Activated naive CD4-positive, alpha-beta T cell treated with anti-CD3 and anti-CD28 coated beads, Interleukin-2, amount 50 U/mL, for 24 hours (primary cell): ENCODE measurements at regions not wholly inside any gene's neighbourhood (a gene's known extent, or its start where the extent isn't known, plus 50 kb on each side); places are given as distances from the start of the nearest gene placed in this dataset.

Experiments
- H3K27ac Mint-ChIP-seq: one replicate; pipeline ENCODE4 v1.8.0; 2021; ENCODE audit warnings: mild to moderate bottlenecking, mixed read lengths
- H3K27me3 Mint-ChIP-seq: one replicate; pipeline ENCODE4 v1.8.0; 2021; ENCODE audit warnings: mixed read lengths
- H3K36me3 Mint-ChIP-seq: one replicate; pipeline ENCODE4 v1.8.0; 2021; ENCODE audit warnings: mixed read lengths
- H3K4me1 Mint-ChIP-seq: one replicate; pipeline ENCODE4 v1.8.0; 2021; ENCODE audit warnings: mixed read lengths
- H3K4me3 Mint-ChIP-seq: one replicate; pipeline ENCODE4 v1.8.0; 2021; ENCODE audit warnings: mild to moderate bottlenecking, mixed read lengths
- H3K9me3 Mint-ChIP-seq: one replicate; pipeline ENCODE4 v1.8.0; 2021; ENCODE audit warnings: mixed read lengths

DNA sequence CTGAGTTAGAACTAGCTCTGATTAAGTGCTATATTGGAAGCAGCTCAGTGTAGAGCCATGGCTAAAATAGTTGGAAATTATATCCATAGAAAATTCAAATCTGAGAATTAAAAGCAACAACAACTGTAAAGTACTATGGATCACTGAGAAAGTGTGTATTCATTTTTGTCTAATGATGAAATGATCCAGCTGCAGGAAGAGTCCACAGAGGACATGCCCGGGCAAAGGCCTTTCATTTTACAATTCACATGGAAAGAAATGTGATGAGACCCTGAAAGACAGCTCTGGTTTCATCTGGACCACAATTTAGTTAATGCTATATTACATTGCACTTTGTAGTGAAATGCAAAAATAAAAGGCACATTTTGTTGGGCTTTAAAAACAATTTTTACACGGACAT is 196.8 kb upstream of the FAT1 start:
- Mint-ChIP-seq H3K27me3 (no peaks in the 10 kb centered on the region), H3K27ac (no peak overlapping the region), H3K4me3 (no peak overlapping the region), H3K9me3 (peaks cover 9% of the 10 kb centered on the region), H3K4me1 (no peaks in the 10 kb centered on the region), H3K36me3 (no peaks in the 10 kb centered on the region)

DNA sequence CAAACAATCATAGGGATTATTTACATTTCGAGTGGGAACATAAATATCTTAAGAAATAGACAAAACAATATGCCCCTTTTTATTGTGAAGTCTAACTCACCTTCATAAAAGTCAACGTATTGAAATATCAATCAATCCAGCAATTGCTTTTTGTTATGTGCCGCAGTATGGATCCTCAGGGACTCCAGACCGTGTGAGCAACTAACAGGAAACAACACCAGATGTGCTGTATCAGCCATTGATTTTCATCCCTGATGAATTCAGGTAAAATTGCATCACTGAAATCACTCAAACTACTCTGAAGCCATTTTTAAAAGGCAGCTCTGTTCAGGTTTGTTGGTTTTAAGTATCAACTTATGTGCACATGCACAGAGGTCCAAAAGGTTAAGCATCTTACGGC is 197.3 kb upstream of the FAT1 start:
- peaks cover 9% of the 10 kb centered on the region for H3K9me3 Mint-ChIP-seq
- no peaks in the 10 kb centered on the region for H3K36me3 Mint-ChIP-seq
- no peaks in the 10 kb centered on the region for H3K4me1 Mint-ChIP-seq
- H3K4me3 Mint-ChIP-seq, result no peak overlapping the region
- no peak overlapping the region for H3K27ac Mint-ChIP-seq
- H3K27me3 Mint-ChIP-seq, result no peaks in the 10 kb centered on the region

DNA sequence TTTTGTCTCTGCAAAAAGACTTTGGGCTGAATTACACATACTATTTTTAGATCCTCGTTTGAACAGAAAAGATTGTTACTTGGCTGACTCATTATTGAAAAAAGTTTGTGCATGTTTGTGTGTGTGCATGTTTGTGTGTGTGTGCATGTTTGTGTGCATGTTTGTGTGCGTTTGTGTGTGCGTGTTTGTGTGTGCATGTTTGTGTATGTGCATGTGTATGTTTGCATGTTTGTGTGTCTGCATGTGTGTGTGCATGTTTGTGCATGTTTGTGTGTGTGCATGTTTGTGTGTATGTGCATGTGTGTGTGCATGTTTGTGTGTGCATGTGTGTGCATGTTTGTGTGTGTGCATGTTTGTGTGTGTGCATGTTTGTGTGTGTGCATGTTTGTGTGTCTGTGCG is 201.1 kb upstream of the FAT1 start:
- Mint-ChIP-seq H3K27ac (no peak overlapping the region), H3K4me1 (no peaks in the 10 kb centered on the region), H3K27me3 (peaks cover 1% of the 10 kb centered on the region), H3K9me3 (no peaks in the 10 kb centered on the region), H3K36me3 (no peaks in the 10 kb centered on the region), H3K4me3 (no peak overlapping the region)

DNA sequence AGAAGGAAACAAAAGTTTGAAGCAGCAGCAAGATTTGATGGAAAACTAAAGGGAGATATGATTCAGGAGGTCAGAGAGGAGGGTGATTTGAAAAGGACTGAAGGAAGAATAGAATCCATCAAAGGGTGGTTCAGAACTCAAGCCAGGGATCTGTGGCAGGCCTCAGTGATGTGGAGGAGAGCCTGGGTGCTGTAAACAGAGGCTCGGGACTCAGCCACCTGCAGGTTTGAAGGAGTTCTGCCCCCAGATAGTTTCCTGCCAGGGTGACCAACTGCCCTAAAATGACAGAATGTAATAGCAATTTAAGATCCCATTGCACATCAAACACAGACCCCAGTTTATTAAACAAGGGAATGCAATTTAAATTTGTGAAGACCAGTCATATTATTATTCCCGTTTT is 204.0 kb upstream of the FAT1 start:
- Mint-ChIP-seq H3K4me3 (no peak overlapping the region), H3K27ac (no peak overlapping the region), H3K9me3 (peaks cover 8% of the 10 kb centered on the region), H3K27me3 (peaks cover 1% of the 10 kb centered on the region), H3K4me1 (no peaks in the 10 kb centered on the region), H3K36me3 (peaks cover 2% of the 10 kb centered on the region)

DNA sequence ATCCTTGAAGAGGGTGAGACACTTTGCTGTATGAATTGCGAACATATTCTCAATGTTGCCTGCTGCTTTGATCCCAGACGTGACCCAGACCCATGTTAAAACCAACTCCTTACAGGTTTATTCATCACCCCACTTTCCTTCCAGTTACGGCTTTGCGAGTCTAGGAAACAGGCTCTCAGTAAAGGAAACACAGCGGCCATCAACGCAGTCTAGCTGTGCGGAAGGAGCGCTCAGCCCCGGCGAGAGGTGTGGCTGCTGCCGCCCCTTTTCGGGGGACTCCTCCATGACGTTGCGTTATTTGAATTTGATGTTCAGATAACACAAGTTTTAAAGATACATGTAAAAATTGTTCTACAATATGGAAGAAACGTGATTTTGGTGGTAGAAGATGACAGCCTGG is 206.4 kb upstream of the FAT1 start:
- H3K27me3 Mint-ChIP-seq, result peaks cover 1% of the 10 kb centered on the region
- H3K9me3 Mint-ChIP-seq, result peaks cover 8% of the 10 kb centered on the region
- no peaks in the 10 kb centered on the region for H3K4me1 Mint-ChIP-seq
- H3K4me3 Mint-ChIP-seq, result no peak overlapping the region
- H3K36me3 Mint-ChIP-seq, result peaks cover 2% of the 10 kb centered on the region
- H3K27ac Mint-ChIP-seq, result no peak overlapping the region

DNA sequence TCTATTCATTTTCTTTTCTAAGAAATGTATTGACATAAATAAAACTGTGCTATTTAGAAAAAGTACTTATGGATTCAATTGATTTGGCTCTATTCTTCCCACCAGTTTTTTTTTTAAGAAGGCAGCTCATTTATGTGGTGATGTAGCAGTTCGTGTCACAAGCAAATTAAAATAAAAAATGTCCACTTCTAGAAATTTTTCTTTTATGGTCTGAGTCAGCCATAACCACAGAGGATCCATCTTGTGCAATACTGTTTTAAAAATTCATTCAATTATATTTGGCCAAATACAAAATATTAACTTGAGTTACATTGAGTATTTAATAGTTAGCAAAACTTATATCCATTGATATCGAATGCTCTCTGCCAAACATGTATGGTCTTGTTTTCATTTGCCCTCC is 207.9 kb upstream of the FAT1 start:
- peaks cover 1% of the 10 kb centered on the region for H3K27me3 Mint-ChIP-seq
- H3K4me3 Mint-ChIP-seq, result no peak overlapping the region
- no peaks in the 10 kb centered on the region for H3K4me1 Mint-ChIP-seq
- peaks cover 8% of the 10 kb centered on the region for H3K9me3 Mint-ChIP-seq
- H3K27ac Mint-ChIP-seq, result no peak overlapping the region
- H3K36me3 Mint-ChIP-seq, result peaks cover 2% of the 10 kb centered on the region

DNA sequence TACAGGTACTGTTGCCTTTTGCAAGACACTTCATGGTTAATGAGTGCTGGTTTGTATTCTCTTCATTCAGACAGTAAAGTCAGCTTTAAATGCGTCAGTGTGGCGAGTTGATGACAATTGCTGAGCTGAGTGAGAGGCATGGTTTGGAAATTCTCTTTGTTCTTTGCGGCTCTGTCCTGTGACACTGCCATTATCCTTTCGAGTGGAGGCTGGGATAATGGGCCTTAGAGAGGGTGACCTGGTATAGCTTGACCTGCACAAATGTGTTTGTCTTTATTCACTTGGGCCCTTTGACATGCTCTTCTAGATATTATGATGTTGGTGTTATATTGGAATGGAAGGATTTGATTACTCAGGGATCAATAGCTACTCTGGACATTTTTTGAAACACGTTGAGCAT is 208.5 kb upstream of the FAT1 start:
- no peaks in the 10 kb centered on the region for H3K4me1 Mint-ChIP-seq

DNA sequence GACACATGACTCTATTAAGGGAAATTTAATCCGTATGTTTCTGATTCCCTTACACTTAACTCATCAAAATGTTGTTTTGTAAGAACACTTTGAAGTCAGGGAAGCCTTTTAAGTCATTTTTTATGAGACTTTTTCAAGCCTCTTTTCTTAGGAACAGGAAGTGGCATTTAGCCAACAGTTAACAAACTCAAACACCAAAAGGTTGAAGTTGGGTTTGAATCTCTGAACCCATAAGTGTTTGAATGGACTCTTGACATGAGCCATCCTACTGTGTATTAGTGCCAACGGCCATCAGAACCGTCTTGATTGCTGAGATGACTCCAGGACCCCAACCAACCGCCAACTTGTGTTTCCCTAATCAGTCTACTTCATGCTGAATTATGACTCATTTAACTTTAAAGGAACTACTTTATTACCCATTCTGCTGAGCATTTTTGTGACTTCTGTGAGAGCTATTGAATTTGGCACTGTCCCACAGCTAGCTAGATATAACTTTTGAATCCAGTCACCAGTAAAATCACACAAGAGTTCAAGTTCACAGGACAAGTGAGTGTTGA is 209.1 kb upstream of the FAT1 start:
- no peaks in the 10 kb centered on the region for H3K4me1 Mint-ChIP-seq
- no peak overlapping the region for H3K4me3 Mint-ChIP-seq
- H3K27ac Mint-ChIP-seq, result no peak overlapping the region
- H3K36me3 Mint-ChIP-seq, result peaks cover 2% of the 10 kb centered on the region
- H3K9me3 Mint-ChIP-seq, result peaks cover 8% of the 10 kb centered on the region
- H3K27me3 Mint-ChIP-seq, result no peaks in the 10 kb centered on the region

More for the DNA sequence above, 208.5 kb upstream of the FAT1 start:
- H3K4me3 Mint-ChIP-seq, result no peak overlapping the region
- H3K27ac Mint-ChIP-seq, result no peak overlapping the region
- H3K27me3 Mint-ChIP-seq, result peaks cover 1% of the 10 kb centered on the region
- peaks cover 8% of the 10 kb centered on the region for H3K9me3 Mint-ChIP-seq
- H3K36me3 Mint-ChIP-seq, result peaks cover 2% of the 10 kb centered on the region

DNA sequence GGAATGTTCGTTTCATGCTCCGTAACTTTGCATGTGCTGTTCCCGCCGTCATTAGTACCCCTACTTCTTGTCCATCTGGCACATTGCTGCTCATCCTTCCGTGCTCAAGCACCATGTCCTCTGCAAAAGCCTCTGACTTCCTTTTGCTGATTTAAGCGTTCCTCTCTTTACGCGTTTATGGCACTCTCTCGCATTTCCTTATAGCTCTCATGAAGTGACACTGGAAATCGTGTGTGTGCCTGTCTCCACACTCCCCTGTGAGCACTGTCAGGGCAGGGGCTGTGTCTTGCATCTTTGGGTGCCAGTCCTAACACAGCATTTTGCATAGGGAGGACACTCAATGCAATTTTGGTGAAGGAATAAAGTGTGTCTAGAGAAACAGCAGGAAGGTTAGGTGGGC is 210.6 kb upstream of the FAT1 start:
- H3K36me3 Mint-ChIP-seq, result peaks cover 2% of the 10 kb centered on the region
- H3K27me3 Mint-ChIP-seq, result no peaks in the 10 kb centered on the region
- H3K4me1 Mint-ChIP-seq, result no peaks in the 10 kb centered on the region
- peaks cover 8% of the 10 kb centered on the region for H3K9me3 Mint-ChIP-seq
- no peak overlapping the region for H3K27ac Mint-ChIP-seq
- no peak overlapping the region for H3K4me3 Mint-ChIP-seq

DNA sequence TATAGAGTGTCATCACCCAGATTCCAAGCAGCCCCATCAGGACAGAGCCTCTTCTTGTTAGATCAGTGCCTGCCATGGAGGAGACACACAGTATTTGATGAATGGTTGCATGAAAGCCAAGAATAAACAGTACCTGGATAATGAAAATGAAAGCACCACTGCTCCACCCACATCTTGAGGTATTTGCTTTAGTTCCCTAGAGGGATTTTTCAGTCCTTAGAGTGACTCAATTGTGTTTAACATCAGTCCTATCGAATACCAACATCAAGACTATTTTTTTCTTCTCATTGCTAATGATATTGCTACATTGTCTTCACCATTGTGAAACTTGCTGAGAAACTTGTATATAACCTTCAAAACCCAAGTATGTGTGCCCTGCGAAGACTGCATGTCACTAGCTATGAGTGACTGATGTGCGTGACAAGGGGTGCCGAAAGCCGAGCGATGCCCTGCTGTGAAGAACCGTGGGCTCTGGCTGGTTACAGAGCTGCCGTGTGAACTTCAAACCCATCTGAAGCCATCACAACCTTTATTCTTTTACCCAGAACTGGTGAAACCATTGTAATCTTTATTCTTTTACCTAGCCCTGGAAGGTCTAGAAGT is 211.3 kb upstream of the FAT1 start:
- no peaks in the 10 kb centered on the region for H3K4me1 Mint-ChIP-seq
- no peak overlapping the region for H3K4me3 Mint-ChIP-seq
- no peaks in the 10 kb centered on the region for H3K27me3 Mint-ChIP-seq
- peaks cover 8% of the 10 kb centered on the region for H3K9me3 Mint-ChIP-seq
- H3K36me3 Mint-ChIP-seq, result peaks cover 2% of the 10 kb centered on the region
- no peak overlapping the region for H3K27ac Mint-ChIP-seq

DNA sequence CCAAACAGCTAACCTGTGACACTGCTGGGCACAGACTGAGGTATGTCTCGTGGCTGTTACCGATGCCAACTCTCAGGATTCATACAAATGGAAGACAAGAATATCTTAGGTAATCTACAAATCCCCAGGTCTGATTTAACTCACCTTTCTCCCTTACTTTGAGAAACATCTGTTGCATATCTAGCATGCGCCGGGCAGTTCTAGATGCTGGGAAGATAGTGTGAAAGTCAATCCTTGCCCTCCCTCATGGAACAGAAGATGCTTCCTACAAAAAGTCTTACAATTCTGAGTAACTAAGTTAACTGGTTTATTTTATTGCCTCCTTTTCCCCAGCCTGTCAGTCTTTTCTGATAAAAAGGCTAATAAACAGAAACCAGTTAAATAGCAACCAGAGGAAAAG is 212.2 kb upstream of the FAT1 start:
- Mint-ChIP-seq H3K27ac (no peak overlapping the region), H3K4me1 (no peaks in the 10 kb centered on the region), H3K9me3 (peaks cover 3% of the 10 kb centered on the region), H3K36me3 (no peaks in the 10 kb centered on the region), H3K27me3 (no peaks in the 10 kb centered on the region), H3K4me3 (no peak overlapping the region)

DNA sequence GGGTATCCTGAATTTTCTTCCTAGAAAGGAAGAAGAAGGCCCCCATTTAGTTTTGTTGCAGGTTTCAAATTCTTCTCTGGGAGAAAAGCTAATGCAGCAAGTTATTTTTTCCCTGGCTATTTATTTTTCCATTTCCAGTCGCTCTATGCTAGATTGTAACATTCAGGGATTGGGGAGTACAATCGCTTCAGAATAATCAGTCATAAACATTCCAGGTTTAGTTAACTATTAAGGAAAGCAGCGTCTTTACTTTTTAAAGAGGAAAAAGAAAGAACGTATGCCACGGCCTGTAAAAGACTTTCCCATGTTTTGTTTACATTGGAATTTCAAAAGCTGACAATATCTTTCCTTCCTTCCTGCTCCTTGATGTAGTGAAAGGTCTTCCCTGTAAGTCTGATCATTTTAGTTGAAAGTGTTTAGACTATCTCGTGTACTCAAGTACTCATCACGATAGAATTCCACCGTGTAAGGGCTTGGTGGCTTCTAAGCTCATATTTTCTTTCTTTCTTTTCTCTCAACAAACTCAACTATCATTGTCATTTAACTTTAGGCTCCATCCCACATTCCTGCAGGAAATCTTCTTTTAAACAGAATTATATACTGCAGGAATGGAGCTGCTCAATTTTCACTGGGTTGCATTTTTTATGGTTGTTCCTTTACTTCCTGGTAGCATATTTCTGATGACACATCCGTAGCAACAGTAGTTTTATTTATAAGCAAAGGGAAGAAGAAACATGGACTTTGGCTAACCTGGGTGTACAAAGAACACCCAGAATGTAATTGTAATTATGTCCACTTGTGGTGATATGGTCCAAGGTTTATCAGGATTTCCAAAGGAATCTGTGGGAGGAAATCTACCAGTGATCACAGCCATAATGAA is 213.1 kb upstream of the FAT1 start:
- H3K36me3 Mint-ChIP-seq, result no peaks in the 10 kb centered on the region
- H3K27me3 Mint-ChIP-seq, result no peaks in the 10 kb centered on the region
- H3K4me3 Mint-ChIP-seq, result no peak overlapping the region
- no peaks in the 10 kb centered on the region for H3K9me3 Mint-ChIP-seq
- no peak overlapping the region for H3K27ac Mint-ChIP-seq
- no peaks in the 10 kb centered on the region for H3K4me1 Mint-ChIP-seq

DNA sequence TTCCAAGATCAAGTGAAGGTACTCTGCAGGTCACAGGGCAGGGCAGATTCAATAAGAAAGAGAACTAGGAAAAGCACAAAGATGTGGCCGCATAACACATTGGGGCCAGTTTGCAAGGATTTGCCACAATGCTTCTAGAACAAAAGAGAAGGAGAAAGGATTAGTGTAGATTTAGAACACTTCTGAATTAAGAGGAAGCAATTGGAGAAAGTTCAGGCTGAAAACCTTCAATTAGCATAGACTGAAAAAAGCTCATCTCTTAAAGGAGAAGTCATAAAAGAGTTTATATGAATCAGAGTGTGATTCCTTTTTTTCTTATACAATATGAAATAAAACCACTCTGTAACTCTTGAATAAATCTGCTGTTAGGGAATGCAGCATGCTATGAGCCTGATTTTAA is 215.6 kb upstream of the FAT1 start:
- H3K36me3 Mint-ChIP-seq, result no peaks in the 10 kb centered on the region
- H3K27ac Mint-ChIP-seq, result no peak overlapping the region
- H3K4me3 Mint-ChIP-seq, result no peak overlapping the region
- H3K4me1 Mint-ChIP-seq, result no peaks in the 10 kb centered on the region
- H3K27me3 Mint-ChIP-seq, result no peaks in the 10 kb centered on the region
- H3K9me3 Mint-ChIP-seq, result peaks cover 4% of the 10 kb centered on the region

DNA sequence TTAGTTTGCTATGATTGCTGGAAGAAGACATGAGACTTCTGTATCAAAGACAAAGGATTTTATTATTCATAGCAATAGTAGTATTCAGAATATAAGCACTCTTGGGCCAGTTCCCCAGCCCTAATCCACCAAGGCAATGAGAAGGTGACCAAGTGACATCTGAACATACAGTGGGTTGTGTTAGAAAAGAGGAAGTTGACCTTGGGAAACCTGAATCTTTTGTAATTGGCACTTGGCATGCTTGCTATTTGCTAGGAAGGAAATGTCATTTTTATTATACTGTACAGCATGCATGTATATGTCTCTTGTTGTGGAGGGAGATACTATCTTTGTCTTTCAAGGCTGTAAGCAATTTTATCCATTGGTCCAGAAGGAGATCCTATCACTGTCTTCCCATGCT is 216.1 kb upstream of the FAT1 start:
- Mint-ChIP-seq H3K27ac (no peak overlapping the region), H3K4me1 (no peaks in the 10 kb centered on the region), H3K4me3 (no peak overlapping the region), H3K36me3 (no peaks in the 10 kb centered on the region), H3K27me3 (no peaks in the 10 kb centered on the region), H3K9me3 (peaks cover 4% of the 10 kb centered on the region)

DNA sequence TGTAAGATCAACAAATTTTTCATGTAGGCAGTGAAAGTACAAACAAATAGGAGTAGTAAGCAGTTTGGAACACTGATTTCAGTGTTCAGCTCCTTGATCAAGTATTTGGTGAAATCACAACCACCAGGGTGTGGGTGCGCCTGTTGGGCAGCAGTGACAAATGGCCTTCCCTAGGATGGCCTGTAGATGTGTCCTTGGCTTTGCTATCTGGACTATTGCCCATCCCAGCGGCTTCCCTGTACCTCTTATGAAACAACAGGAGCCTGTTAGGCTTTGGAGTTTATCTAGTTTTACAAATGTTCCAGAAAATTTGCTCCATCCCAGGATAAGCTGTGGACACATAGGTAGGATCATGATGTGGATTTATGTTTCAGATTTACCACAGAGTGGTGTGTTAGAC is 216.8 kb upstream of the FAT1 start:
- H3K9me3 Mint-ChIP-seq, result peaks cover 4% of the 10 kb centered on the region
- H3K36me3 Mint-ChIP-seq, result no peaks in the 10 kb centered on the region
- no peaks in the 10 kb centered on the region for H3K4me1 Mint-ChIP-seq
- H3K27me3 Mint-ChIP-seq, result no peaks in the 10 kb centered on the region
- no peak overlapping the region for H3K4me3 Mint-ChIP-seq
- no peak overlapping the region for H3K27ac Mint-ChIP-seq

DNA sequence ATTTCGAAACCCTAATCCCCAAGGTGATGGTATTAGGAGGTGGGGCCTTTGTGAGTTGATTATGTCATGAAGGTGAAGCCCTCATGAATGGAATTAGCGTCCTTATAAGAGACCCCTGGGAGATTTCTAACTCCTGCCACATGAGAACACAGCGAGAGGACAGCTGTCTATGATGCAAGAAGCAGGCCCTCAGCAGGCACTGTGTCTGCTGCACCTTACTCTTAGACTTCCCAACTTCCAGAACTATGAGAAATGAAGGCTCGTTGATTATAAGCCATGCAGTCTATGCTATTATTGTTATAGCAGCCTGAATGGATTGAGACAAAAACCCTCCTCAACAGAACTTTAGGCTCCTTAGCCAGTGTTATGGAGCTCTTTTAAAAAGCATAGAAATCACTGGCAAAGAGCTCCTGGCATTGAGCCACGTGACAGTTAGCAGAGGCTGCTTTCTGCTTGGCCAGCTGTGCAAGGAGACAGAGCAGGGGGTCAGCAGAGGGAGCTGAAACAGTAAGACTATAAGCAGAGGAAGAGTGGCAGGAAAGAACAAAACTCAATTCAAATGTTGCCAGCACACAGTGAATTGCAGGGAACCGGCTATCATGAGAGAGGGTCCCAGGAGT is 219.2 kb upstream of the FAT1 start:
- H3K4me1 Mint-ChIP-seq, result no peaks in the 10 kb centered on the region
- no peaks in the 10 kb centered on the region for H3K36me3 Mint-ChIP-seq
- H3K4me3 Mint-ChIP-seq, result no peak overlapping the region
- H3K27ac Mint-ChIP-seq, result no peak overlapping the region
- no peaks in the 10 kb centered on the region for H3K27me3 Mint-ChIP-seq
- H3K9me3 Mint-ChIP-seq, result peaks cover 4% of the 10 kb centered on the region
